ENCODE measurements at regions not wholly inside any gene's neighbourhood (a gene's known extent, or its start where the extent isn't known, plus 50 kb on each side); places are given as distances from the start of the nearest gene placed in this dataset.
"Not testable (repeated sequence)": the region's sequence is repeated elsewhere in the genome, so short reads cannot be mapped to it uniquely, and the experiment has no call there.

GRCh38 chr14:38646391-38646790, 390.5 kb upstream of the CLEC14A start:
- Histone ChIP-seq H3K36me3 (ENCODE audit: insufficient read depth, low read length) (no peaks in the 10 kb centered on the region), H3K79me2 (ENCODE audit: control insufficient read depth, insufficient read depth, low read length, unreplicated experiment) (no peaks in the 10 kb centered on the region), H3K4me3 (ENCODE audit: low read depth, low read length) (no peak overlapping the region), H2AFZ (ENCODE audit: low read length, unreplicated experiment) (no peak overlapping the region), H3K27me3 (ENCODE audit: insufficient read depth, low read length) (no peaks in the 10 kb centered on the region), H3K27ac (ENCODE audit: low read depth, low read length) (no peak overlapping the region), H3K4me1 (ENCODE audit: control insufficient read depth, insufficient read depth, low read length, unreplicated experiment) (peaks cover 5% of the 10 kb centered on the region)

- H3K27me3 ChIP-seq (ENCODE audit: insufficient read depth, low read length); H3K36me3 ChIP-seq (ENCODE audit: insufficient read depth, low read length); H2AFZ ChIP-seq (ENCODE audit: low read length, unreplicated experiment); H3K4me1 ChIP-seq (ENCODE audit: control insufficient read depth, insufficient read depth, low read length, unreplicated experiment); H3K4me3 ChIP-seq (ENCODE audit: low read depth, low read length); H3K79me2 ChIP-seq (ENCODE audit: control insufficient read depth, insufficient read depth, low read length, unreplicated experiment); H3K27ac ChIP-seq (ENCODE audit: low read depth, low read length): not testable (repeated sequence)
These were observed 379.0 kb upstream of the CLEC14A start for GRCh38 chr14:38634913-38635312.

GRCh38 chr14:38629412-38629811, 373.5 kb upstream of the CLEC14A start:
- no peaks in the 10 kb centered on the region for H3K4me1 ChIP-seq (ENCODE audit: control insufficient read depth, insufficient read depth, low read length, unreplicated experiment)
- H3K27ac ChIP-seq (ENCODE audit: low read depth, low read length), result no peak overlapping the region
- H3K27me3 ChIP-seq (ENCODE audit: insufficient read depth, low read length), result no peaks in the 10 kb centered on the region
- H3K79me2 ChIP-seq (ENCODE audit: control insufficient read depth, insufficient read depth, low read length, unreplicated experiment), result no peaks in the 10 kb centered on the region
- no peak overlapping the region for H2AFZ ChIP-seq (ENCODE audit: low read length, unreplicated experiment)
- H3K4me3 ChIP-seq (ENCODE audit: low read depth, low read length), result no peak overlapping the region
- H3K36me3 ChIP-seq (ENCODE audit: insufficient read depth, low read length), result no peaks in the 10 kb centered on the region

- no peaks in the 10 kb centered on the region for H3K79me2 ChIP-seq (ENCODE audit: control insufficient read depth, insufficient read depth, low read length, unreplicated experiment)
- no peaks in the 10 kb centered on the region for H3K36me3 ChIP-seq (ENCODE audit: insufficient read depth, low read length)
- no peaks in the 10 kb centered on the region for H3K4me1 ChIP-seq (ENCODE audit: control insufficient read depth, insufficient read depth, low read length, unreplicated experiment)
- no peak overlapping the region for H3K27ac ChIP-seq (ENCODE audit: low read depth, low read length)
- H2AFZ ChIP-seq (ENCODE audit: low read length, unreplicated experiment), result no peak overlapping the region
- H3K27me3 ChIP-seq (ENCODE audit: insufficient read depth, low read length), result no peaks in the 10 kb centered on the region
- no peak overlapping the region for H3K4me3 ChIP-seq (ENCODE audit: low read depth, low read length)
These were observed 371.3 kb upstream of the CLEC14A start for GRCh38 chr14:38627163-38627562.

- H3K27ac ChIP-seq (ENCODE audit: low read depth, low read length), result no peak overlapping the region
- no peaks in the 10 kb centered on the region for H3K27me3 ChIP-seq (ENCODE audit: insufficient read depth, low read length)
- H3K4me3 ChIP-seq (ENCODE audit: low read depth, low read length), result no peak overlapping the region
- H3K79me2 ChIP-seq (ENCODE audit: control insufficient read depth, insufficient read depth, low read length, unreplicated experiment), result no peaks in the 10 kb centered on the region
- H3K4me1 ChIP-seq (ENCODE audit: control insufficient read depth, insufficient read depth, low read length, unreplicated experiment), result no peaks in the 10 kb centered on the region
- H3K36me3 ChIP-seq (ENCODE audit: insufficient read depth, low read length), result no peaks in the 10 kb centered on the region
- H2AFZ ChIP-seq (ENCODE audit: low read length, unreplicated experiment), result no peak overlapping the region
These were observed 367.8 kb upstream of the CLEC14A start for GRCh38 chr14:38623661-38624060.

GRCh38 chr14:38618514-38618913, 362.6 kb upstream of the CLEC14A start:
- no peaks in the 10 kb centered on the region for H3K79me2 ChIP-seq (ENCODE audit: control insufficient read depth, insufficient read depth, low read length, unreplicated experiment)

GRCh38 chr14:38616959-38617358, 361.1 kb upstream of the CLEC14A start:
- Histone ChIP-seq H3K36me3 (ENCODE audit: insufficient read depth, low read length) (no peaks in the 10 kb centered on the region), H2AFZ (ENCODE audit: low read length, unreplicated experiment) (no peak overlapping the region), H3K27me3 (ENCODE audit: insufficient read depth, low read length) (no peaks in the 10 kb centered on the region), H3K79me2 (ENCODE audit: control insufficient read depth, insufficient read depth, low read length, unreplicated experiment) (no peaks in the 10 kb centered on the region), H3K4me3 (ENCODE audit: low read depth, low read length) (no peak overlapping the region), H3K27ac (ENCODE audit: low read depth, low read length) (no peak overlapping the region), H3K4me1 (ENCODE audit: control insufficient read depth, insufficient read depth, low read length, unreplicated experiment) (no peaks in the 10 kb centered on the region)

More at GRCh38 chr14:38618514-38618913, 362.6 kb upstream of the CLEC14A start:
- H3K4me3 ChIP-seq (ENCODE audit: low read depth, low read length), result no peak overlapping the region
- H3K27me3 ChIP-seq (ENCODE audit: insufficient read depth, low read length), result no peaks in the 10 kb centered on the region
- H3K27ac ChIP-seq (ENCODE audit: low read depth, low read length), result no peak overlapping the region
- no peaks in the 10 kb centered on the region for H3K36me3 ChIP-seq (ENCODE audit: insufficient read depth, low read length)
- no peak overlapping the region for H2AFZ ChIP-seq (ENCODE audit: low read length, unreplicated experiment)
- H3K4me1 ChIP-seq (ENCODE audit: control insufficient read depth, insufficient read depth, low read length, unreplicated experiment), result no peaks in the 10 kb centered on the region

GRCh38 chr14:38611928-38612327, 356.0 kb upstream of the CLEC14A start:
- Histone ChIP-seq H3K4me1 (ENCODE audit: control insufficient read depth, insufficient read depth, low read length, unreplicated experiment) (no peaks in the 10 kb centered on the region), H3K4me3 (ENCODE audit: low read depth, low read length) (no peak overlapping the region)

GRCh38 chr14:38608244-38608643, 352.4 kb upstream of the CLEC14A start:
- Histone ChIP-seq H3K27ac (ENCODE audit: low read depth, low read length) (no peak overlapping the region), H3K27me3 (ENCODE audit: insufficient read depth, low read length) (no peaks in the 10 kb centered on the region), H3K4me3 (ENCODE audit: low read depth, low read length) (no peak overlapping the region), H3K4me1 (ENCODE audit: control insufficient read depth, insufficient read depth, low read length, unreplicated experiment) (no peaks in the 10 kb centered on the region), H3K36me3 (ENCODE audit: insufficient read depth, low read length) (no peaks in the 10 kb centered on the region), H2AFZ (ENCODE audit: low read length, unreplicated experiment) (no peak overlapping the region), H3K79me2 (ENCODE audit: control insufficient read depth, insufficient read depth, low read length, unreplicated experiment) (no peaks in the 10 kb centered on the region)

More at GRCh38 chr14:38611928-38612327, 356.0 kb upstream of the CLEC14A start:
- no peak overlapping the region for H3K27ac ChIP-seq (ENCODE audit: low read depth, low read length)
- H3K79me2 ChIP-seq (ENCODE audit: control insufficient read depth, insufficient read depth, low read length, unreplicated experiment), result no peaks in the 10 kb centered on the region
- no peaks in the 10 kb centered on the region for H3K27me3 ChIP-seq (ENCODE audit: insufficient read depth, low read length)
- no peak overlapping the region for H2AFZ ChIP-seq (ENCODE audit: low read length, unreplicated experiment)
- no peaks in the 10 kb centered on the region for H3K36me3 ChIP-seq (ENCODE audit: insufficient read depth, low read length)

GRCh38 chr14:38605193-38606114, 349.6 kb upstream of the CLEC14A start:
- no peaks in the 10 kb centered on the region for H3K36me3 ChIP-seq (ENCODE audit: insufficient read depth, low read length)
- H3K27me3 ChIP-seq (ENCODE audit: insufficient read depth, low read length), result no peaks in the 10 kb centered on the region
- no peak overlapping the region for H3K27ac ChIP-seq (ENCODE audit: low read depth, low read length)
- no peak overlapping the region for H2AFZ ChIP-seq (ENCODE audit: low read length, unreplicated experiment)
- no peak overlapping the region for H3K4me3 ChIP-seq (ENCODE audit: low read depth, low read length)
- H3K79me2 ChIP-seq (ENCODE audit: control insufficient read depth, insufficient read depth, low read length, unreplicated experiment), result no peaks in the 10 kb centered on the region
- no peaks in the 10 kb centered on the region for H3K4me1 ChIP-seq (ENCODE audit: control insufficient read depth, insufficient read depth, low read length, unreplicated experiment)

- not testable (repeated sequence) for H3K36me3 ChIP-seq (ENCODE audit: insufficient read depth, low read length); H3K4me1 ChIP-seq (ENCODE audit: control insufficient read depth, insufficient read depth, low read length, unreplicated experiment); H3K27ac ChIP-seq (ENCODE audit: low read depth, low read length); H3K27me3 ChIP-seq (ENCODE audit: insufficient read depth, low read length); H2AFZ ChIP-seq (ENCODE audit: low read length, unreplicated experiment); H3K4me3 ChIP-seq (ENCODE audit: low read depth, low read length); H3K79me2 ChIP-seq (ENCODE audit: control insufficient read depth, insufficient read depth, low read length, unreplicated experiment)
These were observed 344.7 kb upstream of the CLEC14A start for GRCh38 chr14:38600572-38600971.

Data from ACC112 (cell line).